NCI-H1048 (cell line): ENCODE measurements at regions not wholly inside any gene's neighbourhood (a gene's known extent, or its start where the extent isn't known, plus 50 kb on each side); places are given as distances from the start of the nearest gene placed in this dataset.

ENCODE experiments used
- DNase-seq: peaks from one replicate; lab custom pipeline; 2025; lab: John Stamatoyannopoulos, UW

GRCh38 chr20:60274717-60275116 lies 316.5 kb downstream of the CDH26 start:
- no peak for DNase-seq

DNA sequence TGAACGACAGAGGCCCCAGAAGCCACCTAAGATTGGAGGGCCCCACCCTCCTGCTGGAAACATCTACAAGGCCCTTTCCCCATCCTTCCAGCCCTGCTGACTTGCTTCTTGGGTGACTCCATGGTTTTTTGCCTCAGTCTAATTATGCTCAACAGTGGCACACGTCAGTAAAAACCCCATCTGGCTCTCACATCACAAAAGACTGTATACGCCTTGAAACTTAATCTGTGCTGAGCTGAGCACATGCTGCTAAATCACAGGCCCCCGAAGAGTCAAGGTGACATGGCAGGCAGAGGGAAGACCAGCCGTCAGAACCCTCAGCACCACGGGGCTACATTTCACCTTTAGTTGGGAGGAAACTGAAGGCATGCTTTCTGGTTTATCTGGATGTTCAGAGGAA lies 323.1 kb downstream of the CDH26 start:
- no peak for DNase-seq

- no peak for DNase-seq
Measured at GRCh38 chr20:60283281-60283680, 325.1 kb downstream of the CDH26 start.

GRCh38 chr20:60286764-60287163 lies 328.5 kb downstream of the CDH26 start:
- no peak for DNase-seq

DNA sequence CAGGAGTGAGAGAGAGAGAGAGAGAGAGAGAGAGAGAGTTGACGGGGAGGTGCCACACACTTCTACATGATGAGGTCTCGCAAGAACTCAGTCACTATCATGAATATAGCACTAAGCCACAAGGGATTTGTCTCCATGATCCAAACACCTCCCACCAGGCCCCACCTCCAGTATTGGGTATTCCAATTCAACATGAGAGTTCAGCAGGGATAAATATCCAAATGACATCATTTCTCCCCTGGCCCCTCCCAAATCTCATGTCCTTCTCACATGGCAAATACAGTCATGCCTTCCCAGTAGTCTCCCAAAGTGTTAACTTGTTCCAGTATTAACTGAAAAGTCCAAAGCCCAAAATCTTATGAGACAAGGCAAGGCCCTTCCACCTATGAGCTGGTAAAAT lies 330.7 kb downstream of the CDH26 start:
- DNase-seq = no peak

DNA sequence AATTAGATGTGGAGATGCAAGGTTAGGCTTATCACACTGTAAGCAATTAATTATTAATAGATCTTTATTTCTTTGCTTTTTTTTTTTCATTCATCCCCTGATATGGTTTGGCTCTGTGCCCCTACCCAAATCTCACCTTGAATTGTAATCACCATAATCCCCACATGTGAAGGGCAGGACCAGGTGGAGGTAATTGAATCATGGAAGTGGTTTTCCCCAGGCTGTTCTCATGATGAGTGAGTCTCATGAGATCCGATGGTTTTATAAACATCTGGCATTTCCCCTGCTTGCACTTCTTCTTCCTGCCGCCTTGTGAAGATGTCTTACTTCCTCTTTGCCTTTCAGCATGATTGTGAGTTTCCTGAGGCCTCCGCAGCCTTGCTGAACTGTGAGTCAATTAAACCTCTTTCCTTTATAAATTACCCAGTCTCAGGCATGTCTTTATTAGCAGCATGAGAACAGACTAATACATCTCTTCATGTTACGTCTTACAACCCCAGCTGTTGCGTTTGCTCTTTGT lies 333.8 kb downstream of the CDH26 start:
- no peak for DNase-seq

GRCh38 chr20:60294632-60295031 lies 336.4 kb downstream of the CDH26 start:
- DNase-seq = no peak

- no peak for DNase-seq
Measured at GRCh38 chr20:60295214-60295613, 337.0 kb downstream of the CDH26 start.

DNA sequence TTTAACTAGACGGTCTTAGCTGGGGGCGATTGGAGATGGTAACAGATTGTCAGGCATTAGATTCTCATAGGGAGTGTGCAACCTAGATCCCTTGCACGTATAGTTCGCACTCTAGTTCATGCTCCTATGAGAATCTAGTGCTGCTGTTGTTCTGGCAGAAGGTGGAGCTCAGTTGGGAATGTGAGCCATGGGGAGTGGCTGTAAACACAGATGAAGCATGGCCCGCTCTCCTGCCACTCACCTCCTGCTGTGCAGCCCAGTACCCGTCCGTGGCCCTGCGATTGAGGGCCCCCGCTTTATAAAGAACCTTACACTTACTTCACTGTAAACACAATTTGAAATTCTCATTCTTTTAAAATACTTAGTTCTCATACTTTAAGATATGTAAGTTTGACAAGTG lies 339.4 kb downstream of the CDH26 start:
- DNase-seq = no peak

GRCh38 chr20:60298647-60299046 lies 340.4 kb downstream of the CDH26 start:
- no peak for DNase-seq

DNA sequence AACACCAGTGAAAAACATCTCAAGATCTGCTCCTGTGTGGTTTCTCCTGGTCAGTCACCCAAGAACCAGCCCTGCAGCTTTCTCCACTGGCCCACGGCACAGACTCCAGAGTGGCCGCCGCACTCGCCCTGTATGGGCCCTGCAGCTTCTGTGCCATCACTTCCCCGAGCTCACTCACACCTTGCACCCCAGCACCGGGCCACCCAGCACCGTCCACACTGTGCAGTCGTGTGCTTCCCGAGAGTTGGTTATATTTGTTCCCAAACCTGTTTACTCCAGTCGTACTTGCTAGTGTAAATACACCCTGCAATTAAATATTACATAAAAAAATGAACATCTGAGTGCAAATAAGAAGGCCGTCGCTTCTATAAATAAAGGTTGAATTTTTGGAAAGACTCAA lies 341.7 kb downstream of the CDH26 start:
- DNase-seq = no peak

DNA sequence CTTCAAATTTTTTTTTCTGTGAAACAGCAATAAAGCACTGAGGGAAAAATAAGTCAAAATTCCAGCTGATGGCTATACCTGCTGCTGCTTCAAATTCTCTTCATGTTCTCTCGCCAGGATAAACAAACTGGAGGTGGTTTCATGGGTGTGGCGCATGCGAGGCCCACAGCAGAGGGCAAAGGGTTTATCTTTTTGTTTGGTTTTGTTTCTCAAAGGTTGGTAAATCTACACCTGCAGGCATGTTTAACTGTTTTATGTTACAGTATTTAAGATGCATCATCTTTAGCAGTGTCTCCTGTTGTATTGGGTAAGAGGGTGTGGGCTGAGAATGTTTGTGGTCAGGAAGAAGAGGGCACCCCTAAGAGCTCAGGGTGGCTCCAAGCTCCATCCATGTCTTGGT lies 342.2 kb downstream of the CDH26 start:
- no peak for DNase-seq

- no peak for DNase-seq
Measured at GRCh38 chr20:60302875-60303274, 344.7 kb downstream of the CDH26 start.

GRCh38 chr20:60304026-60304590 lies 345.9 kb downstream of the CDH26 start:
- DNase-seq = no peak

DNA sequence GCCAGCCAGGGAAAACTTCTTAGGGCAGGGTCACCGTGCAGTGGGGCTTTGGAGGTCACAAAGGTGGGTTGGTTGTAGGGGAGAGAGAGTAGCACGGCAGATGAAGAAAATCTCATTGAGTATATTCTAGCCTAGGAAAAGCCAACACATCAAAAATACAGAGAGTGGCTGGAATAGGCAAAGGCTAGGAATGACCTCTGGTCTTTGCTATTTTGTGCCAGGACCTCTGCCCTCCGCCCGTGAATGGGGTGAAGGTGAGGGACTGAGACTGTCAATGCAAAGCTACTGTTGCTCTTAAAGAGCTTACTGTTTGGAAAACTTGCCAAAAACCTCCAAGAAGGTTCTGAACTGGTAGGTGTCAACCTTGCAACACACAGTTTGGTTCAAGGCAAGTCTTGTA lies 346.7 kb downstream of the CDH26 start:
- DNase-seq = no peak

DNA sequence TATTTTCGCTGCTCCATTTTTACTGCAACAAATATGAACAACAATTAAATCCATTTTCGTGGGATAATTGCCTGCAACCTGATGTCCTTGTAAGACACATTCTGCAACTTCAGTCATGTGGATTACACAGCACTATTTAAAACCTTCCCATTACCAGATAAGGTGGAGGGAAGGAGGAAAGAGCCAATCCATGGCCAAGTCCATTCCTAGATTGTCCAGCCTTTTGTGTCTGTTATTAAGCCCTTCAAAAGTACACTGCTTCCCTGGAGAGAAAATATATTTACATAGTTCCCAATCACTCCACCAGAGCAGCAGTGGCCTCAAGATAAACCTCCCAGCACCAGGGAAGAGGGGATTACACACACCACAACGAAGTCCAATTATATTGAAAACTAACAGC lies 347.9 kb downstream of the CDH26 start:
- DNase-seq = no peak

GRCh38 chr20:60306551-60306950 lies 348.3 kb downstream of the CDH26 start:
- DNase-seq = no peak

DNA sequence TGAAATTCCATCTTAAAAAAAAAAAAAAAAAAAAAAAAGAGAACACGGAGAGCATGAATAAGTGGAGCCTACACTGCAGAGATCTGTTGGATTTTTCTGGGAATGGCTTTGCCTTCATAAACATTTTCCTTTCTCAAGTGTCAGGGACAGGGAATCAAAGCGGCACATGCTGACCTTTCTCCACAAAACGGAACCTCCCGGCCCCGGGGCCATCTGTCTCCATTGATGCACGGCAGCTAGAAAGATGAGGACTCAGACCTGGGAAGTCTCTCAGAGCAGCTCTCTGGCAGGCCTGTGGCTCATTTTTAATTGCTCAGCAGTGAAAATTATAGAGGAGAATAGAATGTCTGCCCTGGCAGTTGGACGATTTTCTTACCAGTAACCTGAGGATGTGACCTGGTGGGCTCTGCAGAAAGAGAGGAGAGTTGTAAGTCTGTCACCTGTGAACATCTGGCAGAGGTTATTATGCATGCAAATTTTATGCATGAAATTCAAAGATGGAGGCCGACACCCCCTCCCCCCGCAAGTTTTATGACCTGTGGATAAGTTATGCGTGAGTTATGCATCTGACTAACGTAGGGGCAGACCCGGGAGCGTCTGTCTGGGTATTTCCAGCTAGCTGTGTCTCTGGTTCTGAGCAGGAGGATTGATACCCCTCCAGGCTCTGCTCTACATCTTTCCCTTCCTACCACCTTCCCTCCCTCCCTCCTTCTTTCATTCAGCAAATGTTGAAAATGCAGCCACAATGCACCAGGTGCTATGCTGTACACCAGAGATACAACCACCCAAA lies 352.5 kb downstream of the CDH26 start:
- DNase-seq = no peak

DNA sequence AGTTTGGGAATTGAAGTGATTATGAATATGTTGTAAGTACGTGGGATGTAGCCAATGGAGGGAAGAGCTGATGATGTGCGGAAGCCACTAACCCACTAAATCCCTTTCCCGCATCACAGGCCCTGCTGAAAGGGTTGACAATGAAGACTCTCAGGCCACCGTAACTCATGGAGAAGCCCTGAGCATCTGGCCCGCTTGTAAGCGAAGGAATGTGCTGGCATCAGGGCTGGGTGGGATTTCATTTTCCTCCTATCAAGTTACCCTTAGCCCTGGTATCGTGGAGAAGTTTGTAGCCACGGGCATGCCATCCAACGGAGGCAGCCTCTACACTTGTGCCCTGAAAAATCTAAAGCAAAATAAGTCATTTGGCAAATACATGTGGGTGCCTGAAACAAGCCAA lies 355.0 kb downstream of the CDH26 start:
- DNase-seq = no peak

- DNase-seq = no peak
Measured at GRCh38 chr20:60313614-60314013, 355.4 kb downstream of the CDH26 start.

GRCh38 chr20:60314727-60315126 lies 356.5 kb downstream of the CDH26 start:
- DNase-seq = no peak

DNA sequence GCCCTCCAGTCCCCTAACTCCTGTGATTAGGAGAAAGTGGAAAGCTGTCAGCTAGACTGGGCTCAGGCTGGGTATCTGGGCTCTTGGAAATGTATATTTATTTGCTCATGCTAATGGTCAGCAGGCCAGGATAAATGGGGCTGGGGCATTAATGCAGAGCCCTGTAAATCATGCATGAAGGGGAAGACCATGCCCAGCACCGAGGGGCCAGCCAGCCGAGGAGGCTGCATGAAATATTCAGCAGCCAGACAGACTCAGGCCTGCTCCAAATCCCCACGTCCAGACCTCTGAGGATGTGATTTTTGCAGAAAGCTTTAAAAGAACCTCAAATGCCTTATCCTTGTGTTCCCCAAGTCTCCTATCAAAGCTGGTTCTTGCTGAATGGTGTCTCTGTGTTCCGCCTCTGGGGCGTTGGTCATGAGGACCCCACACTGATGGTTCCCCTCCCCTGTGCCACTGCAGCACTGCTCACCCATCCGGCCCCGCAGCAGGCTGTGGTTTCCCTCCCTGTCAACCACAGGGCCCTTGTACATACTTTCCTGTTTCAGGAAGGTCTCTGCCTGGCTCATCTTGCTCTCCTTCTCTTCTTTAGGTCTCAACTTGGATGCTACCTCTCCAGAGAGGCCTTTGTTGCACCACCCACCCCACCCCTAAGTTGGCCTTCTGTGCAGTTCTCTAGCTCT lies 358.4 kb downstream of the CDH26 start:
- DNase-seq = no peak

DNA sequence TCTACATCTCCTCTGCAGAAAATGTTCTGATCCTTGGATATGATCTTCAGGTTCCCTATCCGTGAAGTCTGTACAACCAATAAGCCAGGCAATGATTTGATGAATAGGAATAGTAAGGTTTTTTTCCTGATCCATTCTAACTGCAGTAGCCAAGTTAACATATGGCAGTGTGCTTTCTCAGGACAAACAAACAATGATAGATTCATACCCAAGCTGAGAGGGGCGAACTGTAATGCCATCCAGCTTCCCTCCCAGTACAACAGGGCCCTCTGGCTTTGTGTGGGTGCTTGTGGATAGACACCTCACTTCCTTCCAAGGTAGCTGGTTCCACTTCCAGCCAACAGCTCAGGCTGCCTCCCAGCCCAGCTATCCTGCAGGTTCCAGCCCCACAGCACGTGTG lies 359.2 kb downstream of the CDH26 start:
- no peak for DNase-seq
